ENCODE measurements at regions not wholly inside any gene's neighbourhood (a gene's known extent, or its start where the extent isn't known, plus 50 kb on each side); places are given as distances from the start of the nearest gene placed in this dataset.

DNA sequence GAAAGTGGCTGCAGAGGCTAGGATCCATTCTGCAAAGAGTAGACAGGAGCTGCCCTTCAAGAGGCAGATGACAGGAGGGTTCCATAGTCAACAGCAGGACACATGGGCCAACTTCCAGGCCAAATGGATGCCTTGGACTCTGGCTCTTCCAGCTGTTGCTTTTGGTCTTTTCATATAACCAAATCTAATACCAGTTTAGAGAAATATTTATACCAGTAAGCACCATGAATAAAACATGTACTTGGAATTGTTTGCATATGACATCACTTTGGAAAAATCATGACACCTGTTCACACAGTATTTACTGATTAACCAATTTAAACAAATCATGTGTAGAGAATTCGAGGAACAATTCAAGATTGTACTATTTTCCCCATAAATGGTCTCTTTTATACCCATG, 481.3 kb downstream of the DMRT2 start:
- no peak for DNase-seq (ENCODE audit: low read depth, low spot score)
- no peak overlapping the region for H3K4me3 ChIP-seq (ENCODE audit: low read depth, low read length)
- ChIA-PET POLR2A (no interaction called here), CTCF (no interaction called here)
- TF ChIP-seq, protein P1, sequence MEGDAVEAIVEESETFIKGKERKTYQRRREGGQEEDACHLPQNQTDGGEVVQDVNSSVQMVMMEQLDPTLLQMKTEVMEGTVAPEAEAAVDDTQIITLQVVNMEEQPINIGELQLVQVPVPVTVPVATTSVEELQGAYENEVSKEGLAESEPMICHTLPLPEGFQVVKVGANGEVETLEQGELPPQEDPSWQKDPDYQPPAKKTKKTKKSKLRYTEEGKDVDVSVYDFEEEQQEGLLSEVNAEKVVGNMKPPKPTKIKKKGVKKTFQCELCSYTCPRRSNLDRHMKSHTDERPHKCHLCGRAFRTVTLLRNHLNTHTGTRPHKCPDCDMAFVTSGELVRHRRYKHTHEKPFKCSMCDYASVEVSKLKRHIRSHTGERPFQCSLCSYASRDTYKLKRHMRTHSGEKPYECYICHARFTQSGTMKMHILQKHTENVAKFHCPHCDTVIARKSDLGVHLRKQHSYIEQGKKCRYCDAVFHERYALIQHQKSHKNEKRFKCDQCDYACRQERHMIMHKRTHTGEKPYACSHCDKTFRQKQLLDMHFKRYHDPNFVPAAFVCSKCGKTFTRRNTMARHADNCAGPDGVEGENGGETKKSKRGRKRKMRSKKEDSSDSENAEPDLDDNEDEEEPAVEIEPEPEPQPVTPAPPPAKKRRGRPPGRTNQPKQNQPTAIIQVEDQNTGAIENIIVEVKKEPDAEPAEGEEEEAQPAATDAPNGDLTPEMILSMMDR (IDR thresholded peaks at IDR 0.05; ENCODE audit: insufficient read depth, low read length, missing control alignments) = no peak

DNA sequence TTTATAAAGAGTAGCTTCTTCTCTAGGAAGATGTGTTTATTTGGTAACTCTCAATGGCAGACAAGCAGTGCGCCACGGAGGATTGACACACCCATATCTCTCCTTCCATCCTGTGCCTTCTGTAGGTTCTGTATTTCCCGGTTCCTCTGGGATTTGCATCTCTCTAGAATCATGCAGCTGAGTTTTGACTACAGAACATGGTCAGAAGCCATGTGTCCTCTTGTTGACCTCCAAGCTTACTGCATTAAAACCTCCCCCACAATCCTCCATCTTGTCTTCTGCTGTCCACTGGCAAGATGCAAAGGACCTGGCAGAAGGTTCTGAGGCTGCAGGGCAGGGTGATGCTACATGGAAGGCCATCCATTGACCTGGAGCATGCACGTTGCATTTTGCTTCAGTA, 482.0 kb downstream of the DMRT2 start:
- ChIA-PET CTCF (no interaction called here), POLR2A (no interaction called here)
- no peak for DNase-seq (ENCODE audit: low read depth, low spot score)
- H3K4me3 ChIP-seq (ENCODE audit: low read depth, low read length) = no peak overlapping the region
- TF ChIP-seq, protein P1 (IDR thresholded peaks at IDR 0.05; ENCODE audit: insufficient read depth, low read length, missing control alignments) = no peak

DNA sequence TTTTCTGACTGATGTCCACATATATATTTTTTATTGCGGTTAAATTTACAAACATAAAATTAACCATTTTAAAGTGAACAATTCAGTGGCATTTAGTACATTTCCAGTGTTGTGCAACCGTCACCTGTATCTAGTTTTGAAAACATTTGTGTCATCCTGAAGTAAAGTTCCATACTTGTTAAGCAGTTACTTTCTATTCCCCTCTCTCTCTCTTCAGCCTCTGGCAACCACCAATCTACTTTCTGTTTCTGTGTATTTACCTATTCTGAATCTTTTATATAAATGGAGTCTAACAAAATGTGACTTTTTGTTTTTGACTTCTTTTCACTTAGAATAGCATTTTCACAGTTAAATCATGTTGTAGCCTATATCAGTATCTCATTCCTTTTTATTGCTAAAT, 480.1 kb upstream of the SMARCA2 start:
- ChIA-PET CTCF (no interaction called here), POLR2A (no interaction called here)
- no peak for DNase-seq (ENCODE audit: low read depth, low spot score)
- TF ChIP-seq, protein P1 (IDR thresholded peaks at IDR 0.05; ENCODE audit: insufficient read depth, low read length, missing control alignments) = no peak
- no peak overlapping the region for H3K4me3 ChIP-seq (ENCODE audit: low read depth, low read length)

DNA sequence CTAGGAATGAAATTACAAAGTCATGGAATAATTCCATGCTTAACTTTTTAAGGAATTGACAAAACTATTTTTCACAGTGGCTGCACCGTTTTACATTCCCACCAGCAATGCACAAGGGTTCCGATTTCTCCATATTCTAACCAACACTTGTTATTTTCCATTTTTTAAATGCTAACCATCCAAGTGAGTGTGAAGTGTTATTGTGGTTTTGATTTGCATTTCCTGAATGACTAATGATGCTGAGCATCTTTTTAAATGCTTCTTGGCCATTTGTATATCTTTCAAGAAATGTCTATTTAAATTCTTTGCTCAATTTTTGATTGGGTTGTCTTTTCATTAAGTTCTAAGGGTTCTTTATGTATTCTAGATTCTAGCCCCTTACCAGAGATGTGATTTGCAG, 479.5 kb upstream of the SMARCA2 start:
- CTCF ChIA-PET = no interaction called here
- POLR2A ChIA-PET = no interaction called here

DNA sequence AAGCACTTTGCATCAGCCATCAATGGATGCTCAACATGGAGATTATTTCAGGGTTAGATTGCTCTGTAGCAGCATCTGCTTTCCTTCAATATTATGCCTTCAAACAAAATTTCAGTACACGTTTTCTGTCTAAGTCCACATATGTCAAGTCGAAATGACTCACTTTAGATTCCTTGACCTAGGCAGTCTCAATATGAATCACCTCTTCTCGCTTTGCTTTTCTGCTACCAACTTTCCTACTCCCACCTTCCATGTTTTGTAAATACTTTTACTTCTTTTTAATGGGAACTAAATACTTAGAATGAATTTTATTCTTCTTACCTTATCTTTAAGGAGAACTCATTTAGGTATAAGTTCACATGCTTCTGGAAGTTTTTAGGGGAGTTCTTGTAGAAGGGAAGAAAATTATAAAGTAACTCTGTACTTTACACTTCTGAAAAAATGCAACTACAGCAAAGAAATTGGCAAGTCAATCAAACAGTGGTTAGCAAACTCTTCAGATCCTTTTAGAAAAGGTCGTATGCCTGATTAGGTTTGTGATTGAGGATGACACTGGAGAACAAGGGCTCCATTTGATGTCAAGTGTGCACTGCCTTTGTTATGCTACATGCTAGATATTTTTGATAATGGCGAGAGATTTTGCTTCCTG, 478.5 kb upstream of the SMARCA2 start:
- CTCF ChIA-PET = no interaction called here
- no peak for DNase-seq (ENCODE audit: low read depth, low spot score)
- TF ChIP-seq, protein P1 (IDR thresholded peaks at IDR 0.05; ENCODE audit: insufficient read depth, low read length, missing control alignments) = no peak
- POLR2A ChIA-PET = no interaction called here
- H3K4me3 ChIP-seq (ENCODE audit: low read depth, low read length) = no peak overlapping the region

More for the DNA sequence above, 479.5 kb upstream of the SMARCA2 start:
- no peak overlapping the region for H3K4me3 ChIP-seq (ENCODE audit: low read depth, low read length)
- DNase-seq (ENCODE audit: low read depth, low spot score) = no peak
- TF ChIP-seq, protein P1 (IDR thresholded peaks at IDR 0.05; ENCODE audit: insufficient read depth, low read length, missing control alignments) = no peak

DNA sequence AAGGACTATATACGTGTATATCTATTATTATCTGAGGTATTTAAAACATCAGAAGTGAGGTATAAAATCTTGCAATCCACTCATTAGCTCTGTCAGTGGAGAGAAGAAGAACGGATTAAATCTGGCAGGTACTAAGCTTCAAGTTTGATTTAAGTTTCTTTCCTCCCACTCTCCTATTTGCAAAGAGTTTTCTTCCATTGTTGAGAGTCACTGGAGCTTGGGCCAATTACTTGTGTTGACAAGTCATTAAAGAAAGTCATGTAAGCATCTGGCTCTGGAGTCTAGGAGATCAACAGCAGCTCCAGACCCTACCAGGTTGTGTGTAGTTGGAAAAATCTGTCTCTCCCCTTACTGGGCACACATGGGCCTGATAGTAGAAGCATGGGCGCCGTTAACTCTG, 476.8 kb upstream of the SMARCA2 start:
- no peak overlapping the region for H3K4me3 ChIP-seq (ENCODE audit: low read depth, low read length)
- no peak for DNase-seq (ENCODE audit: low read depth, low spot score)
- ChIA-PET CTCF (no interaction called here), POLR2A (no interaction called here)
- TF ChIP-seq, protein P1 (IDR thresholded peaks at IDR 0.05; ENCODE audit: insufficient read depth, low read length, missing control alignments) = no peak

All from AG04449 (cell line).